ENCODE measurements at regions not wholly inside any gene's neighbourhood (a gene's known extent, or its start where the extent isn't known, plus 50 kb on each side); places are given as distances from the start of the nearest gene placed in this dataset.
A peak's percentile ranks its signal among the peaks of the same experiment; 100 is the strongest.

- Histone ChIP-seq H4K20me1 (ENCODE audit: low read length) (no peaks in the 10 kb centered on the region), H3K27me3 (ENCODE audit: low read length) (peaks cover 17% of the 10 kb centered on the region), H3K4me1 (ENCODE audit: insufficient read depth, low read length) (peaks cover 7% of the 10 kb centered on the region; the same call in 1 of the 2 replicates), H3F3A (ENCODE audit: low read length, unreplicated experiment) (no peaks in the 10 kb centered on the region), H3K9me3 (ENCODE audit: low read length) (no peaks in the 10 kb centered on the region), H3K9ac (ENCODE audit: low read length) (no peak overlapping the region), H3K4me3 (ENCODE audit: low read length) (peak overlapping the region; percentile 81), H2AFZ (ENCODE audit: low read length) (peak overlapping the region; percentile 84), H3K79me2 (ENCODE audit: low read length) (no peaks in the 10 kb centered on the region), H3K4me2 (ENCODE audit: low read length) (peak overlapping the region; percentile 97), H3K9me2 (replicated peaks; ENCODE audit: low read length) (no peaks in the 10 kb centered on the region), H3K27ac (ENCODE audit: low read length) (no peak overlapping the region), H3K36me3 (ENCODE audit: low read depth, low read length) (no peaks in the 10 kb centered on the region)
- ATAC-seq (no peak), DNase-seq (no peak)
- POLR2A ChIA-PET (ENCODE audit: unreplicated experiment): no interaction called here
- CTCF ChIA-PET: no interaction called here
- BruUV-seq (replicated peaks): no TSS peak
- intact Hi-C loops (cut with micrococcal nuclease): loop anchor here (2.0 to 10.0 kb wide), 3 partner anchors 323 to 673 kb away; partner anchors contain the start of genes CCDC149 and SOD3
- TF ChIP-seq EZH2phosphoT487 (IDR thresholded peaks at IDR 0.05; ENCODE audit: borderline replicate concordance, low read length) (no peak), CTCF (conservative IDR thresholded peaks at IDR 0.05; ENCODE audit: low read depth, low read length) (no peak), EZH2 (IDR thresholded peaks at IDR 0.05; ENCODE audit: low read length, unreplicated experiment) (no peak)
These were observed 112.7 kb downstream of the DHX15 start for GRCh38 chr4:24471486-24472160.

GRCh38 chr4:24470666-24471485 is 113.5 kb downstream of the DHX15 start:
- Histone ChIP-seq H4K20me1 (ENCODE audit: low read length) (no peaks in the 10 kb centered on the region), H3K36me3 (ENCODE audit: low read depth, low read length) (no peaks in the 10 kb centered on the region), H3K9ac (ENCODE audit: low read length) (no peak overlapping the region), H3K9me2 (replicated peaks; ENCODE audit: low read length) (no peaks in the 10 kb centered on the region), H3K79me2 (ENCODE audit: low read length) (no peaks in the 10 kb centered on the region), H3K4me3 (ENCODE audit: low read length) (peak overlapping the region; percentile 81), H2AFZ (ENCODE audit: low read length) (peak overlapping the region; percentile 84), H3K9me3 (ENCODE audit: low read length) (no peaks in the 10 kb centered on the region), H3K27me3 (ENCODE audit: low read length) (peaks cover 21% of the 10 kb centered on the region), H3K4me2 (ENCODE audit: low read length) (peak overlapping the region; percentile 97), H3F3A (ENCODE audit: low read length, unreplicated experiment) (no peaks in the 10 kb centered on the region), H3K27ac (ENCODE audit: low read length) (no peak overlapping the region), H3K4me1 (ENCODE audit: insufficient read depth, low read length) (peaks cover 7% of the 10 kb centered on the region; the same call in 1 of the 2 replicates)
- TF ChIP-seq EZH2 (IDR thresholded peaks at IDR 0.05; ENCODE audit: low read length, unreplicated experiment) (no peak), CTCF (conservative IDR thresholded peaks at IDR 0.05; ENCODE audit: low read depth, low read length) (no peak), EZH2phosphoT487 (IDR thresholded peaks at IDR 0.05; ENCODE audit: borderline replicate concordance, low read length) (no peak)
- ChIA-PET CTCF (interaction anchor here (0.5 kb wide), 1 partner anchor 81 kb away, joined by 3 read pairs; no protein-coding TSS in a partner anchor), POLR2A (ENCODE audit: unreplicated experiment) (no interaction called here)
- intact Hi-C loops (cut with micrococcal nuclease): loop anchor here (10.0 kb wide), 2 partner anchors 444 to 674 kb away; partner anchors contain the start of gene CCDC149
- BruUV-seq (replicated peaks): no TSS peak
- ATAC-seq (peak; percentile 6), DNase-seq (peak; percentile 7)
